ENCODE measurements at regions not wholly inside any gene's neighbourhood (a gene's known extent, or its start where the extent isn't known, plus 50 kb on each side); places are given as distances from the start of the nearest gene placed in this dataset.

DNA sequence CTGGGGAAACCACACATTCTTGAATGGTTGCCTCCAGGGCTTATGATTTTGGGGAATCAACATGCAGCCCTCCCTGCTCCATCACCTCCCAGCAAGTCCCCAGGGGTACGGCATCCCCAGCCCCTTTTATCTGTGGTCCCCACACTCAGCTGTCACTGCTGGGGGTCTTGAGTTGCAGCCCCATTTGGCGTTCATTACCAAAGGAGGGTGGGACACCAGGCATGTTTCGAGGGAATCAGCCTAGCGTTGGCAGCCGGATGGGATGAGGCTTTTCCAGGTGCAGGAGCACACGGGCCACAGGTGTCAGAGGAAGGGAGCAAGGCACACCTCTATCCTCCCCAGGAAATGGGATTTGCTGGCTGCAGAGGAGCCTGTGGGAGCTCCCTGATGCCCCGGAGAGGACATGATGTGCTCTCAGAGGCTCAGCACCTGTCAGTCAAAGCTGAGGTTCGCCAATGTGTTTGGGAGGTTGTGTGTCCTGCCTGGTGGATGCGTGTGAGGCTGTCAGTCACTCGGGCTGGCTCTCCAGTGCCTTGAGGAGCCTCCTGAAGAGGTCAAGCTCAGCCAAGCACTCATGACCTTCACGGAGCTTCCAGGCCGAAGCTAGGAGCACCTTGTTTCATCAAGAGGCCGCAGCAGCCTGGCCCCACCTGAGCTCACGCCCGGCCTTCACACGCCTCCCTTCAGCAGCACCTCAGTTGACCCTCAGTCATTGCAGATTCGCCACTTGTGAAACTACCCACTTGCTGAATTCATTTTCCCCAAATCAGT lies 95.0 kb downstream of the ERMARD start:
- TF ChIP-seq CTCF (IDR thresholded peaks at IDR 0.05) (no peak), POLR2A (IDR thresholded peaks at IDR 0.05; ENCODE audit: low read depth) (no peak)

All from esophagus muscularis mucosa (tissue), 3 donors.